Activated CD8-positive, alpha-beta memory T cell treated with anti-CD3 and anti-CD28 coated beads for 4 hours (primary cell): ENCODE measurements at regions not wholly inside any gene's neighbourhood (a gene's known extent, or its start where the extent isn't known, plus 50 kb on each side); places are given as distances from the start of the nearest gene placed in this dataset.

Experiments
- DNase-seq, 2 donors: peaks; one replicate each; pipeline ENCODE4 v3.0.0-alpha.2; 2020; ENCODE audit warnings: low read depth in 2 of 2

GRCh38 chr3:170730071-170730812 is 139.8 kb downstream of the RPL22L1 start:
- DNase-seq: no peak

- DNase-seq: no peak
Measured at GRCh38 chr3:170728181-170728580, 141.8 kb downstream of the RPL22L1 start.

- DNase-seq: no peak
Measured at GRCh38 chr3:170727754-170728153, 141.9 kb upstream of the SLC7A14 start.

- no peak for DNase-seq
Measured at GRCh38 chr3:170726976-170727661, 141.2 kb upstream of the SLC7A14 start.

- DNase-seq: no peak
Measured at GRCh38 chr3:170725285-170725731, 139.4 kb upstream of the SLC7A14 start.

- no peak for DNase-seq
Measured at GRCh38 chr3:170724599-170725280, 138.9 kb upstream of the SLC7A14 start.

- DNase-seq: no peak
Measured at GRCh38 chr3:170723241-170723640, 137.4 kb upstream of the SLC7A14 start.

GRCh38 chr3:170721563-170721962 is 135.7 kb upstream of the SLC7A14 start:
- DNase-seq: no peak

GRCh38 chr3:170719300-170719699 is 133.4 kb upstream of the SLC7A14 start:
- DNase-seq: no peak

- DNase-seq: no peak
Measured at GRCh38 chr3:170718848-170719247, 133.0 kb upstream of the SLC7A14 start.

- no peak for DNase-seq
Measured at GRCh38 chr3:170717410-170718402, 131.8 kb upstream of the SLC7A14 start.

- no peak for DNase-seq
Measured at GRCh38 chr3:170716172-170716805, 130.4 kb upstream of the SLC7A14 start.

- no peak for DNase-seq
Measured at GRCh38 chr3:170714562-170715535, 129.0 kb upstream of the SLC7A14 start.

- no peak for DNase-seq
Measured at GRCh38 chr3:170714122-170714521, 128.2 kb upstream of the SLC7A14 start.

- no peak for DNase-seq
Measured at GRCh38 chr3:170713653-170714052, 127.8 kb upstream of the SLC7A14 start.

- no peak for DNase-seq
Measured at GRCh38 chr3:170712798-170713197, 126.9 kb upstream of the SLC7A14 start.

GRCh38 chr3:170712336-170712735 is 126.5 kb upstream of the SLC7A14 start:
- no peak for DNase-seq

- DNase-seq: no peak
Measured at GRCh38 chr3:170711786-170712185, 125.9 kb upstream of the SLC7A14 start.

GRCh38 chr3:170709046-170709445 is 123.2 kb upstream of the SLC7A14 start:
- DNase-seq: no peak

- no peak for DNase-seq
Measured at GRCh38 chr3:170707899-170708298, 122.0 kb upstream of the SLC7A14 start.
